A549 (cell line): ENCODE measurements at regions not wholly inside any gene's neighbourhood (a gene's known extent, or its start where the extent isn't known, plus 50 kb on each side); places are given as distances from the start of the nearest gene placed in this dataset.

Source experiments
- ATAC-seq, 2 experiments: fragments of 200-7000 bp in 1 of 2; fragments of >200 bp in 1 of 2; cut with Nextera tagmentation in 1 of 2; cut with Tn5 transposase in 1 of 2; 3 replicates each; pipeline versions ENCODE4 v1.8.0 to v1.9.1; 2018 to 2020; ENCODE audit warnings: mild to moderate bottlenecking in 1 of 2, moderate library complexity in 1 of 2
- CTCF ChIA-PET: fragments of 300-600 bp; sonication (Branson Sonifier 250); formaldehyde crosslinking; extraction: SDS; loops from one replicate; lab custom pipeline; 2021; ENCODE audit warnings: antibody characterized with exemption, inconsistent platforms; lab: Yijun Ruan, JAX
- POLR2A ChIA-PET: fragments of 350-600 bp; formaldehyde crosslinking; extraction: SDS; loops from one replicate; lab custom pipeline; 2021; ENCODE audit warnings: antibody characterized with exemption, inconsistent platforms; lab: Yijun Ruan, JAX
- DNase-seq, 2 experiments: peaks; one replicate each; pipeline versions ENCODE4 v3.0.0 to v3.0.0-alpha.2; 2011 to 2016; ENCODE audit warnings: low read depth in 1 of 2, low spot score in 1 of 2
- FAIRE-seq: peaks from 2 replicates; lab custom pipeline; 2011; peaks lifted over from hg19 to GRCh38; lab: Jason Lieb, UNC
- H3K27ac ChIP-seq, 2 experiments: fragments of >200 bp; sonication (Bioruptor Twin); formaldehyde crosslinking; 3 replicates each; pipeline ENCODE4 v1.5.1; 2016 to 2017
- H3K4me1 ChIP-seq: fragments of >200 bp; sonication (Bioruptor Twin); formaldehyde crosslinking; 3 replicates; pipeline ENCODE4 v1.6.1; 2016
- H3K4me2 ChIP-seq: fragments of >200 bp; sonication (Bioruptor Twin); formaldehyde crosslinking; 3 replicates; pipeline ENCODE4 v1.6.1; 2016
- H3K4me3 ChIP-seq: fragments of >200 bp; sonication (Bioruptor Twin); formaldehyde crosslinking; 3 replicates; pipeline ENCODE4 v1.5.1; 2016
- H3K9me3 ChIP-seq: fragments of >200 bp; sonication (Bioruptor Twin); formaldehyde crosslinking; 3 replicates; pipeline ENCODE4 v1.6.1; 2016
- CBX8 ChIP-seq: fragments of 200-600 bp; sonication (generic); IDR thresholded peaks from 2 replicates; pipeline ENCODE4 v1.6.1; 2016
- CEBPB ChIP-seq, 2 experiments: fragments of >200 bp in 1 of 2; sonication (Bioruptor Twin) in 1 of 2; formaldehyde crosslinking in 1 of 2; IDR thresholded peaks; 2 replicates each; pipeline ENCODE4 v1.6.1; 2012 to 2016
- CHD2 ChIP-seq: fragments of 150-350 bp; IDR thresholded peaks from 2 replicates; pipeline ENCODE4 v1.6.1; 2014; ENCODE audit warnings: low read length; ENCODE audit not compliant: partially characterized antibody
- EP300 ChIP-seq, 2 experiments: fragments of >200 bp; sonication (Bioruptor Twin); formaldehyde crosslinking; IDR thresholded peaks; 2 replicates in 1 of 2; 3 replicates in 1 of 2; pipeline ENCODE4 v1.6.1; 2016 to 2017
- FOSB ChIP-seq: fragments of 250-450 bp; sonication (Bioruptor Pico); IDR thresholded peaks from 2 replicates; pipeline ENCODE4 v1.5.0; 2020; ENCODE audit warnings: mild to moderate bottlenecking, moderate library complexity
- FOSL2 ChIP-seq, 2 experiments: fragments of 450-650 bp in 1 of 2; fragments of >200 bp in 1 of 2; sonication (Bioruptor Twin) in 1 of 2; formaldehyde crosslinking; IDR thresholded peaks; 2 replicates each; pipeline versions ENCODE4 v1.5.0 to v1.6.1; 2016 to 2020; ENCODE audit warnings: mild to moderate bottlenecking in 1 of 2, moderate library complexity in 1 of 2
- HOXB13 ChIP-seq: fragments of 250-450 bp; sonication (Bioruptor Pico); IDR thresholded peaks from 2 replicates; pipeline ENCODE4 v1.5.0; 2020; ENCODE audit warnings: low read depth, mild to moderate bottlenecking, moderate library complexity
- KDM1A ChIP-seq: fragments of 200-600 bp; sonication (generic); IDR thresholded peaks from 2 replicates; pipeline ENCODE4 v1.6.1; 2016; ENCODE audit warnings: low read depth, mild to moderate bottlenecking
- KDM5A ChIP-seq: fragments of 200-600 bp; sonication (generic); IDR thresholded peaks from 2 replicates; pipeline ENCODE4 v1.6.1; 2016; ENCODE audit warnings: antibody characterized with exemption, mild to moderate bottlenecking
- MAZ ChIP-seq: fragments of 150-350 bp; IDR thresholded peaks from 2 replicates; pipeline ENCODE4 v1.6.1; 2014; ENCODE audit warnings: antibody characterized with exemption, low read depth, low read length, borderline replicate concordance
- NPAS2 ChIP-seq: fragments of 250-450 bp; sonication (Bioruptor Pico); IDR thresholded peaks from 2 replicates; pipeline ENCODE4 v1.8.0; 2022; ENCODE audit warnings: mild to moderate bottlenecking, moderate library complexity, borderline replicate concordance
- NR3C1 ChIP-seq: fragments of >200 bp; sonication (Bioruptor Twin); formaldehyde crosslinking; IDR thresholded peaks from 3 replicates; pipeline ENCODE4 v1.6.1; 2017
- POLR2A ChIP-seq: IDR thresholded peaks from 2 replicates; pipeline ENCODE4 v1.6.1; 2012; ENCODE audit warnings: mild to moderate bottlenecking, low read length
- RNF2 ChIP-seq: fragments of 200-600 bp; sonication (generic); IDR thresholded peaks from 2 replicates; pipeline ENCODE4 v1.6.1; 2016; ENCODE audit warnings: low read depth, mild to moderate bottlenecking, antibody characterized with exemption, moderate library complexity, borderline replicate concordance
- TFCP2L1 ChIP-seq: fragments of 250-450 bp; sonication (Bioruptor Pico); IDR thresholded peaks from 2 replicates; pipeline ENCODE4 v1.5.0; 2021; ENCODE audit warnings: mild to moderate bottlenecking
- ZC3H11A ChIP-seq: fragments of 450-650 bp; IDR thresholded peaks from 2 replicates; pipeline ENCODE4 v1.6.1; 2014; ENCODE audit warnings: antibody characterized with exemption, mild to moderate bottlenecking
- WGBS: methylation state at CpG from one replicate; pipeline ENCODE4 v1.1.6; 2017; ENCODE audit errors: missing lambda C conversion rate; 5-methylcytosine and 5-hydroxymethylcytosine counted together
- TF ChIP-seq, protein P1 (sequence below): fragments of 450-650 bp; IDR thresholded peaks from 2 replicates; pipeline ENCODE4 v1.6.1; 2014; ENCODE audit warnings: antibody characterized with exemption
- TF ChIP-seq, protein P2 (sequence below): fragments of >200 bp; sonication (Bioruptor Twin); formaldehyde crosslinking; IDR thresholded peaks from 2 replicates; pipeline ENCODE4 v1.6.1; 2016
- TF ChIP-seq, protein P3 (sequence below): fragments of >200 bp; sonication (Bioruptor Twin); formaldehyde crosslinking; IDR thresholded peaks from 3 replicates; pipeline ENCODE4 v1.5.1; 2016
- TF ChIP-seq, protein P4 (sequence below): IDR thresholded peaks from 2 replicates; pipeline ENCODE4 v1.6.1; 2012

DNA sequence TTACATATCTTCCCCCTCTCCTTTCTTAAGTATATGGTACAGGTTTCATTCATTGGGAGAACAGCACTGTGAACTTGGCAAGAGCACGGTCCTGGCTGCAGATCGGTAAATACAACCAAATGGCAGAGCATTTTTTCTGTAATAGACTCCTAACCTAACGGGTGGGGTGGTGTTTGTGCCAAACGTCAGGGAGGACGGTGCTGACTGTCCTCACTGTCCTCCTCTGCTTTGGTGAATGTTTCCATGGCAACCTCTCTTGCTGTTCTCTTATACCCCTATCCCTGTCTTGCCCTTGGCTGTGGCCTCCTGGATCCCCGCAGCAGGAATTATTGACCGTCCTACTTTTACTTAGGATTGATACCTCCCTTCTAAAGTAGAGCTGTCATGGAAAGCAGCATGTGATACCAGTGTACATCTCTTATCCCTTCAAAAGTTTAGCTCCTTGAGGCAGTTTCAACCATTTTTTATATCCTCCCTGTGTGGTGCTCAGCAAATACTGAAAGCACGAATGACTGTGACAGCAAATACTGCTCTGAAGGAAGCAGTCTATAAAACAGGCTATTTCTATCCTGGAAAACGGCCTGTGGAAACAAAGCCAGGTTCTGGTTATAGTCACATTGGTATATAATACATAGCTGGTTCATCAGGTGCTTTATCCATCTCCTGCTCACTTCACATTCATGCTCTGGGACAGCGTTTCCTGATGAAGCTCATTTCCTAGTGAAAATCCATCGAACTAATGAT lies 275.4 kb upstream of the C2CD4B start:
- CTCF ChIA-PET, result interaction anchor here (2.2 kb wide), 1 partner anchor 10 kb away, joined by 8 read pairs; no protein-coding TSS in a partner anchor
- DNase-seq (no peak), ATAC-seq (no peak), FAIRE-seq (no peak)
- Histone ChIP-seq H3K4me1 (no peaks in the 10 kb centered on the region), H3K4me2 (no peak overlapping the region), H3K27ac (no peak overlapping the region), H3K4me3 (no peak overlapping the region), H3K9me3 (no peaks in the 10 kb centered on the region)
- POLR2A ChIA-PET, result no interaction called here
- TF ChIP-seq, protein P1, sequence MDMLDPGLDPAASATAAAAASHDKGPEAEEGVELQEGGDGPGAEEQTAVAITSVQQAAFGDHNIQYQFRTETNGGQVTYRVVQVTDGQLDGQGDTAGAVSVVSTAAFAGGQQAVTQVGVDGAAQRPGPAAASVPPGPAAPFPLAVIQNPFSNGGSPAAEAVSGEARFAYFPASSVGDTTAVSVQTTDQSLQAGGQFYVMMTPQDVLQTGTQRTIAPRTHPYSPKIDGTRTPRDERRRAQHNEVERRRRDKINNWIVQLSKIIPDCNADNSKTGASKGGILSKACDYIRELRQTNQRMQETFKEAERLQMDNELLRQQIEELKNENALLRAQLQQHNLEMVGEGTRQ, result no peak
- TF ChIP-seq POLR2A, result no peak
- TF ChIP-seq KDM5A, result no peak
- no peak for TF ChIP-seq KDM1A
- TF ChIP-seq CHD2, result no peak
- no peak for TF ChIP-seq CBX8
- no peak for TF ChIP-seq CEBPB (IDR thresholded peaks at IDR 0.05)
- TF ChIP-seq FOSL2 (IDR thresholded peaks at IDR 0.05), result no peak
- TF ChIP-seq FOSL2 (CRISPR knock-in tag; IDR thresholded peaks at IDR 0.05), result no peak
- 77% methylated on average over 11 of the region's 11 CpGs for WGBS

DNA sequence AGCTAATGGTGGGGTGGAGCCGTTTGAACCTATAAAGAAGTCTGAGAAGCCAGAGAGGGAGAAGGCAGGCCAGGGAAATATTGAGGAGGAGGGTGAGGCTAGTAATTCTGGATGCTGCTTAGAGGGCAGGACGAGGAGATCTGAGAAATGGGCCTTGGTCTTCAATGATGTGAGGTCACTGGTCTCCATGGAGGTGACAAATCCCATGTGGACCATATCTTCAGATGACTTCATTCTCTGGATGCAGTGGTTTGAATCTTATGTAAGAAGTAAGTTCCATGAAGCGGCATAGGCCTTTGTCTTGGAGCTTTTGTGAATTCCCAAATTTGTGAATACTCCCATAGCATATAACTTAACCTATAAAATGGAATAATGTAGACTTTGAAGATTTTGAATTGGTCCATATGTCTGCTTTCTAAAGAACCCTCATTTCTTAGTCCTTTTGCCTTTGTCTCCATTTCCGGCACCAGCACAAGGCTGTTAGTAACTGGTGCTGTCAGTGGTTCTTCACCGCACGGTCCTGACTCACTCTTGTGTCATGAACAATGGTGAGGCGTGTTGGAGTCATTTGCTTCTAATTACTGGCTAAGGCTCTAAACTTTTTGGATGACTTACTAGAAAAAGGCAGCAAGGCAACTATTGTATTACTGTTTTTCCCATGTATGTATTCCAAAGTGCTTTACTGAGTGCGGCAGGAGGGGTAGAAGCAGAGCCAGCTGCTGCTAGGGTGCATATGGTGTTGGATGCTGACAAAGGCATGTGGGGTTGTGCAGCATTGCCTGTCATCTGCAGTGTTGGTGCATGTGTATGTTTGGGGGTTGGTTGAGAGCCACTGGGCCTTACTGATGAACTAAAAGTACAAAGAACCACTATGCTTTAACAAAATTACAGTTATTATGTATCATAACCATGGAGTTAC lies 279.3 kb upstream of the C2CD4B start:
- TF ChIP-seq NR3C1 (no peak), EP300 (IDR thresholded peaks at IDR 0.05) (no peak)
- Histone ChIP-seq H3K4me1 (no peaks in the 10 kb centered on the region), H3K4me3 (no peak overlapping the region), H3K4me2 (no peak overlapping the region), H3K9me3 (no peaks in the 10 kb centered on the region), H3K27ac (no peak overlapping the region)
- CTCF ChIA-PET, result no interaction called here
- FAIRE-seq (peak; percentile 73), ATAC-seq (peak in 1 of 2 experiments; percentile 55; a peak in 3 of 6 replicates), DNase-seq (no peak)
- POLR2A ChIA-PET, result no interaction called here
- WGBS, result 71% methylated on average over 8 of the region's 8 CpGs

DNA sequence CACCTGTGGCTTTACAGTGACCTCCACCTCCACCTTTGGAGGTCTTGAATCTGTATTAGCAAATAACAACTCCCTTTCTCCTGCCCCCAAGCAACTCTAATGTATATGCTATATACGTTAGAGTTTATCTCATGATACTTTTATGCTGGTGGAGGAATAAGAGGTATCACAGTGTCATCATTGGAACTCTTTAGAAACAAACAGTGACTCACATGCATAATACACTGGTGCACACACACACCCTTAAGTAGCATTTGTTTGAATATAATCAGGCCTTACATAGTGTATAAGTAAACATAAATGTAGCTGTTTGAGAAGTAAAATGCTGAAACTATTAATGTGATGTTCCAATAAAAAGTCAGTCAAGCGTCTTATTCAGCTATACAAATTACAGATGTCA lies 280.2 kb upstream of the C2CD4B start:
- no peak overlapping the region for H3K4me2 ChIP-seq
- POLR2A ChIA-PET, result no interaction called here
- WGBS, result 81% methylated on average over 2 of the region's 2 CpGs

More for the DNA sequence above, 280.2 kb upstream of the C2CD4B start:
- CTCF ChIA-PET, result interaction anchor here (0.7 to 1.7 kb wide), 3 partner anchors 14 to 173 kb away, joined by 3 to 5 read pairs (median 4); no protein-coding TSS in a partner anchor
- no peak for ATAC-seq
- Histone ChIP-seq H3K4me1 (no peaks in the 10 kb centered on the region), H3K4me3 (no peak overlapping the region), H3K9me3 (no peaks in the 10 kb centered on the region), H3K27ac (no peak overlapping the region)
- TF ChIP-seq, protein P2, sequence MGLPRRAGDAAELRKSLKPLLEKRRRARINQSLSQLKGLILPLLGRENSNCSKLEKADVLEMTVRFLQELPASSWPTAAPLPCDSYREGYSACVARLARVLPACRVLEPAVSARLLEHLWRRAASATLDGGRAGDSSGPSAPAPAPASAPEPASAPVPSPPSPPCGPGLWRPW, result no peak
- TF ChIP-seq NPAS2 (CRISPR knock-in tag) (no peak), MAZ (no peak), HOXB13 (no peak), ZC3H11A (no peak), RNF2 (no peak), FOSL2 (IDR thresholded peaks at IDR 0.05) (no peak), FOSL2 (CRISPR knock-in tag; IDR thresholded peaks at IDR 0.05) (no peak), TFCP2L1 (CRISPR knock-in tag) (no peak), FOSB (CRISPR knock-in tag) (no peak)
- TF ChIP-seq, protein P3, sequence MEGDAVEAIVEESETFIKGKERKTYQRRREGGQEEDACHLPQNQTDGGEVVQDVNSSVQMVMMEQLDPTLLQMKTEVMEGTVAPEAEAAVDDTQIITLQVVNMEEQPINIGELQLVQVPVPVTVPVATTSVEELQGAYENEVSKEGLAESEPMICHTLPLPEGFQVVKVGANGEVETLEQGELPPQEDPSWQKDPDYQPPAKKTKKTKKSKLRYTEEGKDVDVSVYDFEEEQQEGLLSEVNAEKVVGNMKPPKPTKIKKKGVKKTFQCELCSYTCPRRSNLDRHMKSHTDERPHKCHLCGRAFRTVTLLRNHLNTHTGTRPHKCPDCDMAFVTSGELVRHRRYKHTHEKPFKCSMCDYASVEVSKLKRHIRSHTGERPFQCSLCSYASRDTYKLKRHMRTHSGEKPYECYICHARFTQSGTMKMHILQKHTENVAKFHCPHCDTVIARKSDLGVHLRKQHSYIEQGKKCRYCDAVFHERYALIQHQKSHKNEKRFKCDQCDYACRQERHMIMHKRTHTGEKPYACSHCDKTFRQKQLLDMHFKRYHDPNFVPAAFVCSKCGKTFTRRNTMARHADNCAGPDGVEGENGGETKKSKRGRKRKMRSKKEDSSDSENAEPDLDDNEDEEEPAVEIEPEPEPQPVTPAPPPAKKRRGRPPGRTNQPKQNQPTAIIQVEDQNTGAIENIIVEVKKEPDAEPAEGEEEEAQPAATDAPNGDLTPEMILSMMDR, result no peak
- TF ChIP-seq, protein P4, sequence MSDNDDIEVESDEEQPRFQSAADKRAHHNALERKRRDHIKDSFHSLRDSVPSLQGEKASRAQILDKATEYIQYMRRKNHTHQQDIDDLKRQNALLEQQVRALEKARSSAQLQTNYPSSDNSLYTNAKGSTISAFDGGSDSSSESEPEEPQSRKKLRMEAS, result no peak
- TF ChIP-seq, protein P1, result no peak
- no peak for DNase-seq
- peak; percentile 90 for FAIRE-seq
